GM20000 (cell line): ENCODE measurements at regions not wholly inside any gene's neighbourhood (a gene's known extent, or its start where the extent isn't known, plus 50 kb on each side); places are given as distances from the start of the nearest gene placed in this dataset.
"Not testable (repeated sequence)": the region's sequence is repeated elsewhere in the genome, so short reads cannot be mapped to it uniquely, and the experiment has no call there.

Experiments used
- DNase-seq: peaks from one replicate; pipeline ENCODE4 v3.0.0; 2012; ENCODE audit warnings: low spot score
- TF ChIP-seq, protein P1 (sequence below): IDR thresholded peaks from 2 replicates; pipeline ENCODE4 v1.5.1; 2012; ENCODE audit warnings: mild to moderate bottlenecking, control low read depth; ENCODE audit errors: extremely low read depth, missing control alignments

- TF ChIP-seq, protein P1, sequence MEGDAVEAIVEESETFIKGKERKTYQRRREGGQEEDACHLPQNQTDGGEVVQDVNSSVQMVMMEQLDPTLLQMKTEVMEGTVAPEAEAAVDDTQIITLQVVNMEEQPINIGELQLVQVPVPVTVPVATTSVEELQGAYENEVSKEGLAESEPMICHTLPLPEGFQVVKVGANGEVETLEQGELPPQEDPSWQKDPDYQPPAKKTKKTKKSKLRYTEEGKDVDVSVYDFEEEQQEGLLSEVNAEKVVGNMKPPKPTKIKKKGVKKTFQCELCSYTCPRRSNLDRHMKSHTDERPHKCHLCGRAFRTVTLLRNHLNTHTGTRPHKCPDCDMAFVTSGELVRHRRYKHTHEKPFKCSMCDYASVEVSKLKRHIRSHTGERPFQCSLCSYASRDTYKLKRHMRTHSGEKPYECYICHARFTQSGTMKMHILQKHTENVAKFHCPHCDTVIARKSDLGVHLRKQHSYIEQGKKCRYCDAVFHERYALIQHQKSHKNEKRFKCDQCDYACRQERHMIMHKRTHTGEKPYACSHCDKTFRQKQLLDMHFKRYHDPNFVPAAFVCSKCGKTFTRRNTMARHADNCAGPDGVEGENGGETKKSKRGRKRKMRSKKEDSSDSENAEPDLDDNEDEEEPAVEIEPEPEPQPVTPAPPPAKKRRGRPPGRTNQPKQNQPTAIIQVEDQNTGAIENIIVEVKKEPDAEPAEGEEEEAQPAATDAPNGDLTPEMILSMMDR: no peak
- DNase-seq: no peak
Observed at GRCh38 chr1:30522031-30523004, 201.1 kb downstream of the MATN1 start.

DNA sequence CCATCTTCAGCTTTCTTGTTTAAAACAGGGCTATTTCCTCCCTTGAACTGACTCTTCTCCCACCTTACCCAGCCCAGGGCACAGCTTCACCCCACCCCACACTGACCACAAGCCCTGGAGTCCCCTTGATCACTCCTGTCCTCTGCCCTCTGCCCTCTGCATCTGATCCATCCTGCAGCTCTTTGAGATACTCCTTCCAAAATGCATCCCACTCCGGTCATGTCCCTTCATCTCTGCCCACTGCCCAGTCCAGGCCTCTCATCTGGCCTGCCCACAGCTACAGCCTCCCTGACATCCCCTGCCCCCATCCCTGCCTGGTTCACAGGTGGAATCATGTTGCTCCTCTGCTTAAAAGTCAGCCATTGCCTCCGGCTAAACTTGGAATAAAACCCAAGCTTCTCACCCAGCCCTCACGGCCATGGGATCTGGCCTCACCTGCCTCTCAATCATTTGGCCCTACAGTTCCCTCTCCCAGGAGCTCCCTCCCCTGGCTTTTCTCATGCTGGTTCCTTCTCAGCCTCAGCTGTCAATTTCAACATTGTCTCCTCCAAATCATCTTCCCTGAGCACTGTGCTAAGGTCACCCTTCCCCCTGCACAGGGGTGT, 202.0 kb downstream of the MATN1 start:
- no peak for DNase-seq
- TF ChIP-seq, protein P1: no peak

DNA sequence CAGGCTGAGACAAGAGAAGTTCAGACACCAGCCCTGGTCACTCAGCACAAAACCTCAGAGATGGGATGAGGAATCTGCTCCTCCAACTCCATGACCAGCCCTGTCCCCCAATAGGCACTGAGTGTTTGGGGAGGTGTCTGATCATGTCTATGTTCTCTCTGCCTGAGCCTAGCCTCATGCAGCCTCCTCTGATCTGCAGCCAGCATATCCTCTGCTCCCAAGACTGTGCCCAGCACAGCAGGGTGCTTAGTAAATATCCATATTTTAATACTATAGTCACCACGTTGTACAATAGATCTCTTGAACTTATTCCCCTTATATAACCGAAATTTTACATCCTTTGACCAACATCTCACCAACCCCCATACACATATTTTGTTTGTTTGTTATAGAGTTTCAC, 202.9 kb downstream of the MATN1 start:
- no peak for DNase-seq
- TF ChIP-seq, protein P1: no peak

DNA sequence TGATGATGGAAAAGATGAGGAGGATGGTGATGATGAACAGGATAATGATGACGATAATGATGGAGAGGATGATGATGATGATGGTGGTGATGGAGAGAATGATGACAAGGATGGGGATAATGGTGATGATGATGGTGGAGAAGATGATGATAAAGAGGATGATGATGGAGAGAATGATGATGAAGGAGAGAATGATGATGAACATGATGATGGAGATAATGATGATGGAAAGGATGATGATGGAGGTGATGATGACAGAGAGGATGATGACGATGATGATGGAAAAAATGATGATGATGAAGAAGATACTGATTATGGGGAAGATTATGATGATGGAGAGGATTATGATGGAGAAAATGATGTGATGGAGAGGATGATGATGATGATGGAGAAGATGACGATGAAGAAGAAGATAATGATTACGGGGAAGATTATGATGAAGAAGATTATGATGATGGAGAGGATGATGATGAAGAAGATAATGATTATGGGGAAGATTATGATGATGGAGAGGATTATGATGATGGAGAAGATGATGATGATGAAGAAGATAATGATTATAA, 204.1 kb downstream of the MATN1 start:
- no peak for DNase-seq
- TF ChIP-seq, protein P1: no peak

GRCh38 chr1:30518696-30519095, 204.7 kb downstream of the MATN1 start:
- TF ChIP-seq, protein P1: no peak
- no peak for DNase-seq

DNA sequence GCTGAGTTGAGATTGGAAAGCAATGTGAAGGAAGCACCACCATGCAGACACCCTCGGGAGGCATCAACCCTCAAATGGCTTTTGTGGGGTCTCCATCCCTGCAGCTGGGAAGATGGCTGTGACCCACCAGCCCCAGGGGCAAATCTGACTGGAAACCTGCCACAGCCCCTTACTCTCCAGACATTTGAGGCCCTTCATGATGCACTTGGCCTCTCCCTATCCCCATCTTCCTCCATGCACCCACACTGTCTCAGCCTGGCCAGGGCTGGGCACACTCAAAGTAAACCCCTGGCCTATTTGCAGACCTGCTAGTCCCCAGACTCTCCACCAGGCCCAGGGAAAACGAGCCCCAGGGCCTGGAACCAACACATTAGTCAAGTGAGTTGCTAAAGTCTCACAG, 205.2 kb downstream of the MATN1 start:
- DNase-seq: no peak
- TF ChIP-seq, protein P1: no peak

DNA sequence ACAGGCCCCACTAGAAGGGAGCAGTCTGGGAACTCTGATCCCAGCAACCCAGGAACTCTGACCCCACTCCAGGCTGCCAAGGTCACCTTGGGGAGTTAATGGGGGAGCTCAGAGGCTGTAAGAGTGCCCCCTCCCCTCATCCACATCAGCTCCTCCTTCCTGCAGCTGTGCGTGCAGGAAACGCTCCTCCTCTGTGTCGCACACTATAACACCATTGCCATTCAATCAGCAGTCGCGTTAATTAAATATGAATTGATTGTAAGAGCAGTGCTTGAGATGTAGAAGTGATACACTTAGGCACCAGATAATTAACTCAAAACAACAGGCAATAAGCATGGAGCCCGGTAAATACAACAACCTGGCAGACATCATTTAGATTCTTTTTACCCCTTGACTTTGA, 205.7 kb downstream of the MATN1 start:
- not testable (repeated sequence) for DNase-seq

- DNase-seq: not testable (repeated sequence)
Observed at GRCh38 chr1:30517241-30517640, 206.1 kb downstream of the MATN1 start.
